ENCODE measurements at regions not wholly inside any gene's neighbourhood (a gene's known extent, or its start where the extent isn't known, plus 50 kb on each side); places are given as distances from the start of the nearest gene placed in this dataset.
"Not testable (repeated sequence)": the region's sequence is repeated elsewhere in the genome, so short reads cannot be mapped to it uniquely, and the experiment has no call there.

- no peak for DNase-seq (ENCODE audit: low spot score)
These were observed 130.6 kb downstream of the BRD1 start for GRCh38 chr22:49697047-49697446.

GRCh38 chr22:49694462-49695260 lies 133.0 kb downstream of the BRD1 start:
- no peak for DNase-seq (ENCODE audit: low spot score)

GRCh38 chr22:49693848-49694247 lies 133.8 kb downstream of the BRD1 start:
- no peak for DNase-seq (ENCODE audit: low spot score)

DNA sequence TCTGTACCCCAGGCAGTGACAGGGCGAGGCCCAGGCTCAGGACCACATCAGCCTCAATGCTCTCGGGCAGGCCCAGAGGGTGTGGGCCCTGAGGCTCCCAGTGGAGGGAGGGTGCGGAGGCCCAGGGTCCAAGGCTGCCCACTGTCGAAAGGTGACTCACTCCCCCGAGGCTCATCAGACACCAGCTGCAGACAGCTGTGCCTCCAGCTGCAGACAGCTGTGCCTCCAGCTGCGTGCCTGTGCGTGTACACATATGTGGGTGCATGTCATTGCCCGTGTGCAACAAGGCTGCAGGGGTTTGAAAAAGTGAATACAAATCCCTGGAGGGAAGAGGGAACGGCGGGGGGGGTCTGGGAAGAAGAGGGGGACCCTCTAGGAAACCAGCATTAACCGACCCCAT lies 134.3 kb downstream of the BRD1 start:
- no peak for DNase-seq (ENCODE audit: low spot score)

- no peak for DNase-seq (ENCODE audit: low spot score)
These were observed 135.0 kb downstream of the BRD1 start for GRCh38 chr22:49692499-49693225.

- DNase-seq (ENCODE audit: low spot score), result no peak
These were observed 136.4 kb downstream of the BRD1 start for GRCh38 chr22:49691256-49691655.

GRCh38 chr22:49690454-49690853 lies 137.2 kb downstream of the BRD1 start:
- DNase-seq (ENCODE audit: low spot score), result no peak

DNA sequence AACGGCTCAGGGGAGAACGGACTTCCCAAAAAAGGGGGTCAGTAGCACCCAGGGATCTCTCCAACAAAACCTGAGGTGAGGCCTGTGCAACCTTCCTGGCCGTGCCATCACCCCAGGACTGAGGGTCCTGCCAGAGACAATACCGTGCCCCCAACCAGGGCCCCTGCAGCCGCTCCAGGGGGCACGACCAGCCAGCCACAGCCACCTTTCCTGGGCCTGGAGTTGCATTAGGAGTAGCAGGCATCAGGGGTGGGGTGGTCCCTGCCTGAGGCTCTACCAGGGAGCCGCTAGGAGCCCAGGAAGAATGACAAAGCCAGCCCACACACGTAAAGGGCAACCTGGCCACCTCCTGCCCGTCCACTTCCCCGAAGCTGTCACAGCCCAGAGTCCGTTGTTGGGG lies 137.8 kb downstream of the BRD1 start:
- no peak for DNase-seq (ENCODE audit: low spot score)

DNA sequence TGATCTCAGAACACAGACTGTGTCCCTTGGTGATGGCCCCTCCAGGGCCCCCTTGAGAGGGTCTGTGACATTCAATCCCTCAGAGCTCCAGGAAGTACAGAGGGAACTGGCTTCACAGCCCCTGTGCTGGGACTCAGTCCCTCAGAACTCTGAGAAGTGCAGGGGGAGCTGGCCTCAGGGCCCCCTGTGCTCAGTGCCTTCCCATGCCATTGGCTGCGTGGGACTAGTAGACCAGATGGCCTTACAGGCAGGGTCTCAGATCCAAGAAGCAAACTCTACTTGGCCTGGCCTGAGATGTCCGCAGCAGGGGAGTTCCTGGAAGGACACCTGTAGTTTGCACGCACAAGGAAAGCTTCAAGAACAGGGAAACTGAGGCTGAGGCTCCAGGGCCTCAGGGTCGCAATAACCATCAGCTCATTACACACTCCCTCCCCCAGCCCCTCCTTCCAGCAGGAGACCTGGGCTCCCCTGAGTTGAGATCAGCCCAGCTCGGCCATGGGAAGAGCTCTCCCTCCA lies 138.4 kb downstream of the BRD1 start:
- DNase-seq (ENCODE audit: low spot score), result no peak

- no peak for DNase-seq (ENCODE audit: low spot score)
These were observed 139.0 kb downstream of the BRD1 start for GRCh38 chr22:49688516-49689254.

DNA sequence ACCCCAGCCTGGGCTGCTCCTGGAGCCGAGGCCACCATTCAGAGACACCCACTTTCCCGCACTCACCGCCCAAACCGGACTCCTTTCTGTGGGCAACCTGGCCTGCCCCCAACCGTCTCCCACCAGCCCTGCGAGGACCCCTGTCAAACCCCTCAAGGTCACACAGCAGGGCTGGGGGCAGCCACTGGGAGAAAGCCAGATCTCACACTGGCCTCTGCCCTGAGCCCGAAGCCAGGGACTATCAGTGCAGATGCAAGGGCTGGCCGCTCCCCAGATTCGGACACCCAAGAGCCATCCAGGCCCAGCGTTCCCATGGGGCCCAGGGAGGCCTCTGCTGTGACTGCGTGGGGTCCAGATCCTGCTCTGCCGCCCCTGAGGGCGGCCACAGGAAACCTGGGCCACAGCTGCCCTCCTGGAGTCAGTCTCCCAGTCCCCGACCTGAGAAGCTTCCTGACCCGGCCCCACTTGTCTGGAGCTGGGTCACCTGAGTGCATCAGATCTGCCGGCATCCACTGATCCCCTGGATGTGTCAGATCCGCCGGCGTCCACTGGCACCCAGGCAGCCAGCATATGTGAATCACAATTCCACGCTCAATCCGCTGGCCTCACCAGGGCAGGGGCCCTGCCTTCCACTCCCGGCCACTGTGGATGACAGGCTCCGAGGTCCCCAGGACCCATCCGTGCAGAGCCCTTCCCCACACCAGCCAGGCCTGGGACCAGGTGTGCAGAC lies 139.7 kb downstream of the BRD1 start:
- no peak for DNase-seq (ENCODE audit: low spot score)

GRCh38 chr22:49687333-49687732 lies 140.3 kb downstream of the BRD1 start:
- no peak for DNase-seq (ENCODE audit: low spot score)

DNA sequence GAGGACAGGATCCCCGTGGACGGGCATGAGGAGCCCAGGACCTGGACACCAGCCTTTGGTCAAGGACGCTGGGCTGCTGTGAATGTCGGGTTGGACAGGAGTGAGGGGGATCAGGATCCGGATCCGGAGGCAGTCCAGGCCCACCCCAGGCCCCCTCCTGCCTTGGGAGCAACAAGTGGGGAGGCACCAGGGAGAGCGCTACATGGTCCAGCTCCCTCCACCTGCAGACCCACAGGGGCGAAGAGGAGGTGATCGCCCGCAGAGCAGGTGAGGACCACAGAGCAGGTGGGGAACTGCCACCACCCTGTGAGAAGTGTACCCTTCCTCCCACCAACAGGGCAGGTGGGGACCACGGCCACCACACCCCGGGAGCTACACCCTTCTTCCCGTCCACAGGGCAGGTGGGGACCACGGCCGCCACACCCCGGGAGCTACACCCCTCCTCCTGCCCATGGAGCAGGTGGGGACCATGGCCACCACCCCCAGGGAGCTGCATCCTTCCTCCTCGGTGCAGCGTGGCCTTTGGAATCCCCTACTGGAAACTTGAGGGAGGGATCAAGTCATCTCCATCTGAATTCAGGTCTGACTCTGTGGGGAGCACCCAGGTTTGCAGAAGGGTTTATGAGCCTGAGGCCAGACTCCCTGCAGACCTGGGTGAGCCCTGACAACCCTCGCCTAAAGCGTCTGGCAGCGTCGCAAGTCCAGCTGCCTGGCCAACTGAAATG lies 141.0 kb downstream of the BRD1 start:
- DNase-seq (ENCODE audit: low spot score), result no peak

DNA sequence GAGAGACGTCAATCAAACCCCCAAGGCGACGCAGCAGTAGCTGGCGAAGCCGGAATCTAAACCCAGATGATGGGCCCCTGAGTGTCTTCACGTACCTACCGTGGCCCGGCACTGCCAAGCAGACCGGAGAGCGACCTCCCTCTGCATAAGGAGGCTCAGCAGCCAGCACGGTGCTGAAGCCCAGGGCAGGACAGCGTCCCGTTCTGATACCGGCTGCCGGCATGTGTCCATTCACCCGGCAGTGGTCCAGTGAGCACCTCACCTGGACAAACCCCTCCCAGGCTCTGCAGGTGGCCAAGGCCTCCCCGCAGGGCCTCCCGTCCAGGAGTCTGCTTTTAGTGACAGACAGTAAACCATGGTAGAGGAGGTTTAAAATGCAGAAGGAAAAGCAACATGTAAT lies 142.0 kb downstream of the BRD1 start:
- no peak for DNase-seq (ENCODE audit: low spot score)

DNA sequence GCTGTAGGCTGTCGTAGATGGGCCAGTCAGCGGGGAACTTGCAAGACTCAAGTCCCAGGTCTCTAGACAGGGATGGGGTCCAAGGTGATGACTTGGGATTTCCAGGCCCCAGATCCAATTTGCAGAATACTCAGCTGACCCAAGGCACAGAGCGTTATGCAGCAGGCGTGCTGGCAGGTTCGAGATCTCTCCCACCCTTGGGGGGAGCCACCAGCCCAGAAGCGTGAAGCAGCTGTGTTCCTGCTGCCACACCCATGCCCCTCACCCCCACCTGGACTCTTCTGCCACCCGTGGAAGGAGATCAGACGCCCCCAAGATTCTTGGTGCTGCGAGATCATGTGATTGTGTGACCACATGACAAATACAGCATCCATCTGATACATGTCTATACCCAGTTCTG lies 142.6 kb downstream of the BRD1 start:
- no peak for DNase-seq (ENCODE audit: low spot score)

DNA sequence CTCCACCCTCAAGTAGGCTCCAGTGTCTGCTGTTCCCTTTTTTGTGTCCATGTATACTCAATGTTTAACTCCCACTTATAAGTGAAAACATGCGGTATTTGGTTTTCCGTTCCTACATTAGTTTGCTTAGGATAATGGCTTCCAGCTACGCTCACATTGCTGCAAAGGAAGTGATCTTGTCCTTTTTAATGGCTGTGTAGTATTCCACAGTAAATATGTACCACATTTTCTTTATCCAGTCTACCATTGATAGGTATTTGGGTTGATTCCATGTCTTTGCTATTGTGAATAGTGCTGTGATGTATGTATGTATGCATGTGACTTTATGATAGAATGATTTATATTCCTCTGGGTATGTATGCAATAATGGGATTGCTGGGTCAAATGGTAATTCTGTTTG lies 144.6 kb downstream of the BRD1 start:
- DNase-seq (ENCODE audit: low spot score), result no peak

DNA sequence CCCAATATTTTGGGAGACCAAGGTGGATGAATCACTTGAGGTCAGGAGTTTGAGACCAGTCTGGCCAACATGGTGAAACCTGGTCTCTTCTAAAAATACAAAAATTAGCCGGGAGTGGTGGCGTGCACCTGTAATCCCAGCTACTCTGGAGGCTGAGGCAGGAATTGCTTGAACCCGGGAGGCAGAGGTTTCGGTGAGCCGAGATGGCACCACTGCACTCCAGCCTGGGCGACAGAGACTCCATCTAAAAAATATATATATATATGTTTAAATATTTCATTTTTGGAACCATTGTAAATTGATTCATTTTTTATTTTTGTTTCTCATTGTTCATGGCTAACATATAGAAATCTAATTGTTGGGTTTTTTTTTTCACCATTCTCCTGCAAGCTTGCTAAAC lies 146.9 kb downstream of the BRD1 start:
- not testable (repeated sequence) for DNase-seq (ENCODE audit: low spot score)

- DNase-seq (ENCODE audit: low spot score), result no peak
These were observed 148.9 kb downstream of the BRD1 start for GRCh38 chr22:49678842-49679170.

GRCh38 chr22:49678137-49678841 lies 149.4 kb downstream of the BRD1 start:
- no peak for DNase-seq (ENCODE audit: low spot score)

GRCh38 chr22:49677495-49677889 lies 150.2 kb downstream of the BRD1 start:
- no peak for DNase-seq (ENCODE audit: low spot score)
